ENCODE measurements at regions not wholly inside any gene's neighbourhood (a gene's known extent, or its start where the extent isn't known, plus 50 kb on each side); places are given as distances from the start of the nearest gene placed in this dataset.

DNA sequence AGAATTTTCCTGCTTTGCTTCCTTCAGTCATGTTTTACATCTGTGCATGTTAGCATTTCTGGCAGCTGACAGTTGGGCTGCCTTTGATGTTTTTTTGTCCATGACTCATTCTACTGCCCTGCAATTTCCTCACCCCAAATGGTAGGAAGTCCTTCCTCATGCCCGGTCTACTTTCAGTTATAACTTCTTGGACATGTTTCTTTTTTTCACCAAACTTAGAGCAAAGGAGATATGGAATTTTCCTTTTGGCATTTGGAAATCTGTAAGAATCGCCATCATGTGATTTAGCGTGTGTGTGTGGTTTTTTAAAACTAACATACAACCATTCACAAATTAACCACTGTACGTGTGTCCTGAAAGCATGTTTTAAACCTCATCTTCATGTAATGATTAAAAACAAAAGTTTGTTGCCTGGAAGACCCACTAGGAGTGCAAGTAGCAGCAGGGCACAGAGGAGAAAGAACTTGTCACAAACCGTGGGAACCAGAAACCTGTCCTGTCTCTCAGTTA is 430.7 kb upstream of the CFAP20DC start:
- H3K27ac ChIP-seq, result no peak overlapping the region
- no peak for DNase-seq (ENCODE audit: low spot score)
- no peak for TF ChIP-seq CTCF (IDR thresholded peaks at IDR 0.05)
- H3K4me3 ChIP-seq, result no peak overlapping the region

DNA sequence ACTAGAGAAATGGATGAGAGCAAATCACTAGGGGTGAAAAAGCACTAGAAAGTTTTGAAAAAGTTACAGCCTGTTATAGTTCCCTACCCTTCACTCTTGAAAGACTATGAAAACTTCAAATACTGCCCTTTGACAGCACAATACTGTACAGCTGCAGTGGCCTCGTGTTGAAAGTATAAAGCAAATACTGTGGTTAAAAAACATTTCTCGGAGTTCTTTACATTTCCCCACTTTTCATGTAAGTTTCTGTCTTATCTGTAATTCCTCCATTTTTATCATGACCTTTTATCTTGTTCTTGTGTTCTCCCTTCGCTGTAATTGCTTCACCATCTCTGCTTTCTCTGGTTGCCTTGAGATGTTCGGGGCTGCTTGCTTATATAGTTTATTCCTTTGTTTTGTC is 423.8 kb upstream of the CFAP20DC start:
- Histone ChIP-seq H3K4me3 (no peak overlapping the region), H3K27ac (no peak overlapping the region)
- no peak for DNase-seq (ENCODE audit: low spot score)
- no peak for TF ChIP-seq CTCF (IDR thresholded peaks at IDR 0.05)

- TF ChIP-seq CTCF (IDR thresholded peaks at IDR 0.05), result no peak
These were observed 422.7 kb upstream of the CFAP20DC start for GRCh38 chr3:59472541-59472940.

DNA sequence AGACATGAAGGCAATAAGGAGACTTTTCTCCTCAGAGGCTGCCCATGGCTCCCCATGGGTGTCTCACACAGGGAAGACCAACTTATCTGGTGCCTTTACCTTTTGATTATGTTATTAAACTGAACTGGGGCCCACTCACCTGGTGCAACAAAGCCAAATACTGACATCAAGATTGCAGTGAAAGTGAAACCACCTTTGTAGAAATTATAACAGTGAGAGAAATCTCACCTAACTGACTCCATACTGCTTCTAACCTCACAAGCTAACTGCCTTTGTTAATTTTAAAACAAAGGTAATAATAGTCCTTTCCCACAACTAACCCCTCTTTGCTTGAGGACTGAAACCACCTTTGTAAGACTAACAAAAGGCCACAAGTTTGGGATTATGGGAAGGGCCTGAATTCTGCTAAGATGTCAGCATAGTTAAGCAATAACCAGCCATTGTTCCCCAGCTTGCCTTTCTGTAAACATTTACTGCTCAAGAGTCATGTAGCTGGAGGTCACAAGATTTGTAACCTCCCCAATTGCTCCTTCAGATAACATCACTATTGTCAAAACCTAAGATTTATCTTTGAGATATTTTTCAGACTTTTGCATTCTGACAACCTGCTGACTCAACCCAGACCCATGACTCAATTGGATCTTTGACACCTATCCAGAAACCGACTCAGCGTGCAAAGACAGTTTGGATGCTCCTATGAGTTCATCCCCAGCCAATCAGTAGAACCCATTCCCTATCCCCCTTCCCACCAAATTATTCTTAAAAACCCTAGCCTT is 420.3 kb upstream of the CFAP20DC start:
- DNase-seq (ENCODE audit: low spot score), result no peak
- no peak overlapping the region for H3K4me3 ChIP-seq
- TF ChIP-seq CTCF (IDR thresholded peaks at IDR 0.05), result no peak
- H3K27ac ChIP-seq, result no peak overlapping the region

More at GRCh38 chr3:59472541-59472940, 422.7 kb upstream of the CFAP20DC start:
- no peak overlapping the region for H3K4me3 ChIP-seq
- no peak for DNase-seq (ENCODE audit: low spot score)
- no peak overlapping the region for H3K27ac ChIP-seq

GRCh38 chr3:59467476-59467875 is 417.7 kb upstream of the CFAP20DC start:
- Histone ChIP-seq H3K27ac (no peak overlapping the region), H3K4me3 (no peak overlapping the region)
- no peak for TF ChIP-seq CTCF (IDR thresholded peaks at IDR 0.05)
- DNase-seq (ENCODE audit: low spot score), result no peak

- TF ChIP-seq CTCF (IDR thresholded peaks at IDR 0.05), result no peak
- Histone ChIP-seq H3K27ac (no peak overlapping the region), H3K4me3 (no peak overlapping the region)
- DNase-seq (ENCODE audit: low spot score), result no peak
These were observed 414.4 kb upstream of the CFAP20DC start for GRCh38 chr3:59464187-59464586.

DNA sequence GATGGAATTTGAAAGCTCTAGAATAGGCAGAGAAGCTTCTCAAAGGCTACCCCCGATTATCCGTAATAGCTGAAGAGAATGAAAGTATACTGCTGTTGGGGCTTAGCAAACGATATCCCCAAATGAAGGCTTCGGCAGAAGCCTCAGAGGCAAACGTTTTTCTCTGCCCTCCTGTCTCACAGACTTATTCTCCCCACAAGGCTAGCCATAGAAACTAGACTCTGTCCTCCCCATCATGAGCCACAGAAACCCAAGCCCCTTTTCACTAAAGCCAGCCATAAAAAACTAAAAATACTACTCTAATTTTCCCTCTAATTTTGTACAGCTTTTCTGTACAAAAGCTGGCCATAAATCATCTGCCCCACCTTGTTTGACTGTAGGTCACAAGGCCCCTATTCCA is 413.4 kb upstream of the CFAP20DC start:
- Histone ChIP-seq H3K4me3 (no peak overlapping the region), H3K27ac (no peak overlapping the region)
- TF ChIP-seq CTCF (IDR thresholded peaks at IDR 0.05), result no peak
- DNase-seq (ENCODE audit: low spot score), result no peak
